ENCODE measurements at regions not wholly inside any gene's neighbourhood (a gene's known extent, or its start where the extent isn't known, plus 50 kb on each side); places are given as distances from the start of the nearest gene placed in this dataset.
"Not testable (repeated sequence)": the region's sequence is repeated elsewhere in the genome, so short reads cannot be mapped to it uniquely, and the experiment has no call there.

GRCh38 chr14:84483072-84483420 is 1046.9 kb upstream of the FLRT2 start:
- Histone ChIP-seq H2AFZ (ENCODE audit: low read length) (no peak overlapping the region), H3K79me2 (ENCODE audit: insufficient read depth, low read depth, low read length) (no peaks in the 10 kb centered on the region), H3K27ac (ENCODE audit: low read depth, low read length, poor library complexity, severe bottlenecking) (no peak overlapping the region), H3K9me2 (ENCODE audit: insufficient read depth, low read length) (no peaks in the 10 kb centered on the region), H3K4me3 (ENCODE audit: low read depth, low read length, poor library complexity, severe bottlenecking) (no peak overlapping the region), H4K20me1 (ENCODE audit: insufficient read depth, low read length) (no peaks in the 10 kb centered on the region), H3K4me2 (ENCODE audit: low read length) (no peak overlapping the region), H3K9me3 (ENCODE audit: low read length) (no peaks in the 10 kb centered on the region), H3K4me1 (ENCODE audit: insufficient read depth, low read length, poor library complexity, severe bottlenecking) (no peaks in the 10 kb centered on the region), H3K36me3 (ENCODE audit: insufficient read depth, low read length) (no peaks in the 10 kb centered on the region)
- TF ChIP-seq, protein P1, sequence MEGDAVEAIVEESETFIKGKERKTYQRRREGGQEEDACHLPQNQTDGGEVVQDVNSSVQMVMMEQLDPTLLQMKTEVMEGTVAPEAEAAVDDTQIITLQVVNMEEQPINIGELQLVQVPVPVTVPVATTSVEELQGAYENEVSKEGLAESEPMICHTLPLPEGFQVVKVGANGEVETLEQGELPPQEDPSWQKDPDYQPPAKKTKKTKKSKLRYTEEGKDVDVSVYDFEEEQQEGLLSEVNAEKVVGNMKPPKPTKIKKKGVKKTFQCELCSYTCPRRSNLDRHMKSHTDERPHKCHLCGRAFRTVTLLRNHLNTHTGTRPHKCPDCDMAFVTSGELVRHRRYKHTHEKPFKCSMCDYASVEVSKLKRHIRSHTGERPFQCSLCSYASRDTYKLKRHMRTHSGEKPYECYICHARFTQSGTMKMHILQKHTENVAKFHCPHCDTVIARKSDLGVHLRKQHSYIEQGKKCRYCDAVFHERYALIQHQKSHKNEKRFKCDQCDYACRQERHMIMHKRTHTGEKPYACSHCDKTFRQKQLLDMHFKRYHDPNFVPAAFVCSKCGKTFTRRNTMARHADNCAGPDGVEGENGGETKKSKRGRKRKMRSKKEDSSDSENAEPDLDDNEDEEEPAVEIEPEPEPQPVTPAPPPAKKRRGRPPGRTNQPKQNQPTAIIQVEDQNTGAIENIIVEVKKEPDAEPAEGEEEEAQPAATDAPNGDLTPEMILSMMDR (conservative IDR thresholded peaks at IDR 0.05; ENCODE audit: low read length): no peak
- no peak for TF ChIP-seq EZH2phosphoT487 (IDR thresholded peaks at IDR 0.05; ENCODE audit: borderline replicate concordance, low read depth, low read length)
- ChIA-PET CTCF (ENCODE audit: unreplicated experiment) (no interaction called here), POLR2A (interaction anchor here (0.6 to 0.7 kb wide), 2 partner anchors 46 to 125 kb away, joined by 3 to 8 read pairs; no protein-coding TSS in a partner anchor)
- intact Hi-C loops (cut with micrococcal nuclease; ENCODE audit: unreplicated experiment): no loop called here
- BruUV-seq (replicated peaks): no TSS peak
- DNase-seq (ENCODE audit: low spot score): no peak

GRCh38 chr14:84484243-84484642 is 1045.7 kb upstream of the FLRT2 start:
- BruUV-seq (replicated peaks); H3K9me3 ChIP-seq (ENCODE audit: low read length); H3K27ac ChIP-seq (ENCODE audit: low read depth, low read length, poor library complexity, severe bottlenecking); H3K4me2 ChIP-seq (ENCODE audit: low read length); H3K79me2 ChIP-seq (ENCODE audit: insufficient read depth, low read depth, low read length); H3K4me3 ChIP-seq (ENCODE audit: low read depth, low read length, poor library complexity, severe bottlenecking); H4K20me1 ChIP-seq (ENCODE audit: insufficient read depth, low read length); DNase-seq (ENCODE audit: low spot score); H3K36me3 ChIP-seq (ENCODE audit: insufficient read depth, low read length); intact Hi-C loops (cut with micrococcal nuclease; ENCODE audit: unreplicated experiment); H3K4me1 ChIP-seq (ENCODE audit: insufficient read depth, low read length, poor library complexity, severe bottlenecking); CTCF ChIA-PET (ENCODE audit: unreplicated experiment); H2AFZ ChIP-seq (ENCODE audit: low read length); H3K9me2 ChIP-seq (ENCODE audit: insufficient read depth, low read length): not testable (repeated sequence)
- POLR2A ChIA-PET: interaction anchor here (0.7 kb wide), 1 partner anchor 249 kb away, joined by 5 read pairs; no protein-coding TSS in a partner anchor

DNA sequence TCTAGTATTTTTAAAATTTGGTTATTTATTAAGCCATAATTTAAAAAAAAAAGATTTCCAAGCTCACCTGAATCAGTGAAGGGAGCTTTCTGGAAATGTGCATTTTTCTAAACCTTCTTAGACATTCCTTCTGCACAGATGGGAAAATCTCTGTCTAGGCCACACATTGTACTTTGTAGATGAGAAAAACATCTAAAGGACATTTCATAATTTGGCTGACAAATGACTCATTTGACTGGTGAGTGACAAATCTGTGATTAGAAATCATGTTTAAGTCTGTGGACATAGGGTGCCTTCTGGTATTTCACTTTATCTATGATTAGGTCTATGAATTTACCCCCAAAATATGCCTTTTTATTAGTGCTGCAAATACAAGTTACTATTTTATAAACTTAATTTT is 1044.9 kb upstream of the FLRT2 start:
- Histone ChIP-seq H3K9me3 (ENCODE audit: low read length) (no peaks in the 10 kb centered on the region), H3K9me2 (ENCODE audit: insufficient read depth, low read length) (no peaks in the 10 kb centered on the region), H3K4me1 (ENCODE audit: insufficient read depth, low read length, poor library complexity, severe bottlenecking) (no peaks in the 10 kb centered on the region), H3K4me3 (ENCODE audit: low read depth, low read length, poor library complexity, severe bottlenecking) (no peak overlapping the region), H4K20me1 (ENCODE audit: insufficient read depth, low read length) (no peaks in the 10 kb centered on the region), H3K36me3 (ENCODE audit: insufficient read depth, low read length) (no peaks in the 10 kb centered on the region), H2AFZ (ENCODE audit: low read length) (no peak overlapping the region), H3K4me2 (ENCODE audit: low read length) (no peak overlapping the region), H3K79me2 (ENCODE audit: insufficient read depth, low read depth, low read length) (no peaks in the 10 kb centered on the region), H3K27ac (ENCODE audit: low read depth, low read length, poor library complexity, severe bottlenecking) (no peak overlapping the region)
- ChIA-PET POLR2A (no interaction called here), CTCF (ENCODE audit: unreplicated experiment) (no interaction called here)
- TF ChIP-seq, protein P1 (conservative IDR thresholded peaks at IDR 0.05; ENCODE audit: low read length): no peak
- no peak for TF ChIP-seq EZH2phosphoT487 (IDR thresholded peaks at IDR 0.05; ENCODE audit: borderline replicate concordance, low read depth, low read length)
- intact Hi-C loops (cut with micrococcal nuclease; ENCODE audit: unreplicated experiment): no loop called here
- no peak for DNase-seq (ENCODE audit: low spot score)
- no TSS peak for BruUV-seq (replicated peaks)

Measured in OCI-LY7 (cell line).